Peyer's patch (tissue), 4 donors: ENCODE measurements at regions not wholly inside any gene's neighbourhood (a gene's known extent, or its start where the extent isn't known, plus 50 kb on each side); places are given as distances from the start of the nearest gene placed in this dataset.

Experiments used
- POLR2A ChIP-seq, 2 donors: fragments of 450-650 bp; IDR thresholded peaks; one replicate each; pipeline ENCODE4 v1.5.1; 2017; ENCODE audit warnings: antibody characterized with exemption in 2 of 2, mild to moderate bottlenecking in 2 of 2, moderate library complexity in 2 of 2
- TF ChIP-seq, protein P1 (sequence below), 6 experiments: fragments of 450-650 bp in 4 of 6; fragments of 200-600 bp in 2 of 6; sonication (generic) in 1 of 6; IDR thresholded peaks; one replicate each; pipeline ENCODE4 v1.5.1; 2017 to 2019; ENCODE audit warnings: antibody characterized with exemption in 6 of 6, mild to moderate bottlenecking in 3 of 6, moderate library complexity in 1 of 6

DNA sequence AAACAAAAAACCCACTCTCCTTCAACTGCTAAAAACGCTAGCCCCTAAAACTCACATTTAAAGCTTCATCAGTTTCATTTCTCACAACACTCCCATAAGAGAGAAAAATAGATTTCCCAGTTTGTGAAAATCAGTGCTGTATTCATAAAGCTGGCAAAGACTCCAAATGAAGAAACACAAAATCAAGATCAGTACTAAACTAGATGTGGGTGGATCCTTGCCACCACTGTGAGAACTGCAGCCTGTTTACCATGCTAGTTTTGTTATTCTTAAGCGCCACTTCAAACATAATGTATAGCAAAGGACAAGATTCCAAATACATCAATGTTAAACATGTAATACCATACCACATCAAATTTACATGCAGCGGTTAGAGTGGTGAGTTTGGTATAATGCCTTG is 104.5 kb upstream of the CCDC150 start:
- TF ChIP-seq, protein P1, sequence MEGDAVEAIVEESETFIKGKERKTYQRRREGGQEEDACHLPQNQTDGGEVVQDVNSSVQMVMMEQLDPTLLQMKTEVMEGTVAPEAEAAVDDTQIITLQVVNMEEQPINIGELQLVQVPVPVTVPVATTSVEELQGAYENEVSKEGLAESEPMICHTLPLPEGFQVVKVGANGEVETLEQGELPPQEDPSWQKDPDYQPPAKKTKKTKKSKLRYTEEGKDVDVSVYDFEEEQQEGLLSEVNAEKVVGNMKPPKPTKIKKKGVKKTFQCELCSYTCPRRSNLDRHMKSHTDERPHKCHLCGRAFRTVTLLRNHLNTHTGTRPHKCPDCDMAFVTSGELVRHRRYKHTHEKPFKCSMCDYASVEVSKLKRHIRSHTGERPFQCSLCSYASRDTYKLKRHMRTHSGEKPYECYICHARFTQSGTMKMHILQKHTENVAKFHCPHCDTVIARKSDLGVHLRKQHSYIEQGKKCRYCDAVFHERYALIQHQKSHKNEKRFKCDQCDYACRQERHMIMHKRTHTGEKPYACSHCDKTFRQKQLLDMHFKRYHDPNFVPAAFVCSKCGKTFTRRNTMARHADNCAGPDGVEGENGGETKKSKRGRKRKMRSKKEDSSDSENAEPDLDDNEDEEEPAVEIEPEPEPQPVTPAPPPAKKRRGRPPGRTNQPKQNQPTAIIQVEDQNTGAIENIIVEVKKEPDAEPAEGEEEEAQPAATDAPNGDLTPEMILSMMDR (IDR thresholded peaks at IDR 0.05): no peak
- no peak for TF ChIP-seq POLR2A (IDR thresholded peaks at IDR 0.05)
